ENCODE measurements at regions not wholly inside any gene's neighbourhood (a gene's known extent, or its start where the extent isn't known, plus 50 kb on each side); places are given as distances from the start of the nearest gene placed in this dataset.

DNA sequence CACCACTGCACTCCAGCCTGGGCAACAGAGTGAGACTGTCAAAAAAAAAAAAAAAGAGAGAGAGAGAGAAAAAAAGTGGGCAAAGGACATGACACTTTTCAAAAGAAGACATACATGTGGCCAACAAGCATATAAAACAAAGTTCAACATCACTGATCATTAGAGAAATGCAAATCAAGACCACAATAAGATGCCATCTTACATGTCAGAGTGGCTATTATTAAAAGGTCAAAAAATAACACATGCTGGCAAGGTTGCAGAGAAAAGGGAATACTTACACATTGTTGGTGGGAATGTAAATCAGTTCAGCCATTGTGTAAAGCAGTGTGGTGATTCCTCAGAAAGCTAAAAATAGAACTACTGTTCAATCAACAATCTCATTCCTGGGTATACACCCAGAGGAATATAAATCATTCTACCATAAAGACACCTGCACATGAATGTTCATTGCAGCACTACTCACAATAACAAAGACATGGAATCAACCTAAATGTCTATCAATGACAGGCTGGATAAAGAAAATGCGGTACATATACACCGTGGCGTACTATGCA, 94.9 kb upstream of the TRIM2 start:
- TF ChIP-seq, protein P1, sequence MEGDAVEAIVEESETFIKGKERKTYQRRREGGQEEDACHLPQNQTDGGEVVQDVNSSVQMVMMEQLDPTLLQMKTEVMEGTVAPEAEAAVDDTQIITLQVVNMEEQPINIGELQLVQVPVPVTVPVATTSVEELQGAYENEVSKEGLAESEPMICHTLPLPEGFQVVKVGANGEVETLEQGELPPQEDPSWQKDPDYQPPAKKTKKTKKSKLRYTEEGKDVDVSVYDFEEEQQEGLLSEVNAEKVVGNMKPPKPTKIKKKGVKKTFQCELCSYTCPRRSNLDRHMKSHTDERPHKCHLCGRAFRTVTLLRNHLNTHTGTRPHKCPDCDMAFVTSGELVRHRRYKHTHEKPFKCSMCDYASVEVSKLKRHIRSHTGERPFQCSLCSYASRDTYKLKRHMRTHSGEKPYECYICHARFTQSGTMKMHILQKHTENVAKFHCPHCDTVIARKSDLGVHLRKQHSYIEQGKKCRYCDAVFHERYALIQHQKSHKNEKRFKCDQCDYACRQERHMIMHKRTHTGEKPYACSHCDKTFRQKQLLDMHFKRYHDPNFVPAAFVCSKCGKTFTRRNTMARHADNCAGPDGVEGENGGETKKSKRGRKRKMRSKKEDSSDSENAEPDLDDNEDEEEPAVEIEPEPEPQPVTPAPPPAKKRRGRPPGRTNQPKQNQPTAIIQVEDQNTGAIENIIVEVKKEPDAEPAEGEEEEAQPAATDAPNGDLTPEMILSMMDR (conservative IDR thresholded peaks at IDR 0.05): no peak
- TF ChIP-seq ZFX (IDR thresholded peaks at IDR 0.05): no peak
